ENCODE measurements at regions not wholly inside any gene's neighbourhood (a gene's known extent, or its start where the extent isn't known, plus 50 kb on each side); places are given as distances from the start of the nearest gene placed in this dataset.

DNA sequence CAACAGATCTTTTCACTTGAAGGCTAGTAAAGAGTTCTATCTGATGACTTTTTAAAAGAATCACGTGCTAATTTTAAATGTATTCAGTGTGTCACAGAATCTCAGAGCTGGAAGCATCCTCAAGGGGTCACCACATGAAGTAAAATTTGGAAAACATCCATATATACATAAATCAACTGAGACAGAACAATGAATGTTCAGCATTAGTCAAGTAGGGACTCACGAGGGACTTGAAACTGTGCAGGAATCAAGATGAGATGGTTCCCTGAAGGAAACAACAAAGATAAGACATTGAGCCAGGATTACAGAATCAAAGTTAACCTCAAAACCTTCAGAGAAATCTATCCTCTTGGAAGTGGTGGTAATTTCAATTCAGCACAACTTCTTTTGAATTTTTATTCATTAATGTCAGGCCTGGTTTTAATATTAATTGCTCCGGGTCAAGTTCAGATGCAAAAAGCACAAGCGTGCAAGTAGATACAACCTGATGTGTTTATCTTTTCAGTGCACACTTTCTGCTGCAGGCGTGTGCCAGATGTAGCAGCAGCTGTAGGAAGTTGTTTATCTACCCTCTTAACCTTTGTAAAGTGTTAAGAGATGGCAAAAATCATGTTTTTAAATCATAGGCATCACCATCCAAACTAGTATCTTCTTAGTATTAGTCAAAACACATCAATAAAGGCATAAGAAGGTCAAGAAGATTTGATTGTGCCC is 87.7 kb upstream of the SRD5A3 start:
- H3K36me3 Mint-ChIP-seq (ENCODE audit: low read depth), result no peaks in the 10 kb centered on the region
- H3K27me3 Mint-ChIP-seq (ENCODE audit: low read depth), result no peaks in the 10 kb centered on the region
- H3K27ac Mint-ChIP-seq (ENCODE audit: unreplicated experiment), result no peak overlapping the region
- TF ChIP-seq, protein P1, sequence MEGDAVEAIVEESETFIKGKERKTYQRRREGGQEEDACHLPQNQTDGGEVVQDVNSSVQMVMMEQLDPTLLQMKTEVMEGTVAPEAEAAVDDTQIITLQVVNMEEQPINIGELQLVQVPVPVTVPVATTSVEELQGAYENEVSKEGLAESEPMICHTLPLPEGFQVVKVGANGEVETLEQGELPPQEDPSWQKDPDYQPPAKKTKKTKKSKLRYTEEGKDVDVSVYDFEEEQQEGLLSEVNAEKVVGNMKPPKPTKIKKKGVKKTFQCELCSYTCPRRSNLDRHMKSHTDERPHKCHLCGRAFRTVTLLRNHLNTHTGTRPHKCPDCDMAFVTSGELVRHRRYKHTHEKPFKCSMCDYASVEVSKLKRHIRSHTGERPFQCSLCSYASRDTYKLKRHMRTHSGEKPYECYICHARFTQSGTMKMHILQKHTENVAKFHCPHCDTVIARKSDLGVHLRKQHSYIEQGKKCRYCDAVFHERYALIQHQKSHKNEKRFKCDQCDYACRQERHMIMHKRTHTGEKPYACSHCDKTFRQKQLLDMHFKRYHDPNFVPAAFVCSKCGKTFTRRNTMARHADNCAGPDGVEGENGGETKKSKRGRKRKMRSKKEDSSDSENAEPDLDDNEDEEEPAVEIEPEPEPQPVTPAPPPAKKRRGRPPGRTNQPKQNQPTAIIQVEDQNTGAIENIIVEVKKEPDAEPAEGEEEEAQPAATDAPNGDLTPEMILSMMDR (conservative IDR thresholded peaks at IDR 0.05), result no peak
- peaks cover 6% of the 10 kb centered on the region for H3K4me1 Mint-ChIP-seq
- no peaks in the 10 kb centered on the region for H3K9me3 Mint-ChIP-seq
- DNase-seq (ENCODE audit: low read depth, low spot score), result no peak
- H3K4me3 Mint-ChIP-seq, result no peak overlapping the region

DNA sequence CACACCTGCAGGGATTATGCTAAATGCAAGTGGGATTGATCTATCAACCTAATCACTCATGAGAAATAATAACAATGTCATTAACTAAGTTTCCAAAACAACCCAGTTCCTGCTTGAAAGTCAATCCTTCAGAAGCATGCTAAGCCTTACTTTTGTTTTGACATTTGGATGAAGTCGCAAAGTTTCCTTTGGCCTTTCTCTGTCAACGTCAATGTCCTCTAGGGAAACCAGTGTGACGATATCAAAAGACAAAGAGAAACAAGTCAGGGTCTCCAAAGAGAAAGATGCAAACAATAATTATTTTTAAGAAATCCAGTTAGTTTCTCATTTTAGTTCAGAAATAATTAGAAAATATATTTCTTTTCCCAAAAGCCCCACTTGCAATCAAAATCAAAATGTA is 86.7 kb upstream of the SRD5A3 start:
- H3K27ac Mint-ChIP-seq (ENCODE audit: unreplicated experiment), result no peak overlapping the region
- no peaks in the 10 kb centered on the region for H3K9me3 Mint-ChIP-seq
- H3K4me3 Mint-ChIP-seq, result no peak overlapping the region

DNA sequence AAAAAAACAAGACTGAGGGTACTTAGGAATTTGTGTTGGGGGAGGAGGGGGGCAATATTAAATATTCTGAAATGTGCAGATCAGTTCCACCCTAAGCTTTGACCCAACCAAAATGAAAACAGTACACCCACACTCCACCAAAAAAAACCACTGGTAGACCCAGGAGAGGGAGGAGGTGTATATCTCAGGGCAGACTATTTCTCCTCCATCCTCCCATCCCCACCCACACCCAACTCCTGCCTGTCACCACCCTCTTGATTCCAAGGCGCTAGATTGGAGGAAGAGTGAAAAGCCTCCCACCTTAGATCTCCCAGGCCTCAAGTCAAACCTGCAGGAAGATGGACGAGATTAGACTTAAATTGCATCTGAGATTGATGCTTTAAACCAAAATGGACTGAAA is 76.6 kb upstream of the SRD5A3 start:
- no peaks in the 10 kb centered on the region for H3K36me3 Mint-ChIP-seq (ENCODE audit: low read depth)
- no peaks in the 10 kb centered on the region for H3K9me3 Mint-ChIP-seq
- peaks cover 18% of the 10 kb centered on the region for H3K27me3 Mint-ChIP-seq (ENCODE audit: low read depth)
- no peak for DNase-seq (ENCODE audit: low read depth, low spot score)
- no peak overlapping the region for H3K4me3 Mint-ChIP-seq
- no peaks in the 10 kb centered on the region for H3K4me1 Mint-ChIP-seq
- no peak overlapping the region for H3K27ac Mint-ChIP-seq (ENCODE audit: unreplicated experiment)
- TF ChIP-seq, protein P1 (conservative IDR thresholded peaks at IDR 0.05), result no peak

More for the DNA sequence above, 86.7 kb upstream of the SRD5A3 start:
- no peaks in the 10 kb centered on the region for H3K36me3 Mint-ChIP-seq (ENCODE audit: low read depth)
- TF ChIP-seq, protein P1 (conservative IDR thresholded peaks at IDR 0.05), result no peak
- no peaks in the 10 kb centered on the region for H3K4me1 Mint-ChIP-seq
- DNase-seq (ENCODE audit: low read depth, low spot score), result no peak
- no peaks in the 10 kb centered on the region for H3K27me3 Mint-ChIP-seq (ENCODE audit: low read depth)

DNA sequence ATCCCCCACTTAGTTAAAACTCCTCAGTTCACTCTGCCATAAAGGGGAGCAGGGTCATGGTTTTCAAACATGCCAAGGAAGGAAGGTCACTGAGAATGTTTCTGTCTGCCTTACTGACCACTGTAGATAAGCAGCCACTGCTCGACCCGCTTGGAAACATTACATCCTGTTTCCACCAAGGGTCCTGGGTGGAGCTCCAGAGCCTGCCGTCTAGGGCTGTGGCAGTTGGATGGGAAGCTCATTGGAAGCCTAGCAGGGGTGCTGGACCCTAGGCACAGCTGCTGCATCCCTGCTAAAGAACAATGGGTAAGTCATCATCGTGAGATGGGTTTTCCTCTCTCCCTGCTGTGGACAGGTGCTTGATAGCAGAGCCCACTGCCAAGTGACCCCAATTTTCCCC is 76.0 kb upstream of the SRD5A3 start:
- Mint-ChIP-seq H3K9me3 (no peaks in the 10 kb centered on the region), H3K27me3 (ENCODE audit: low read depth) (peaks cover 23% of the 10 kb centered on the region), H3K4me3 (no peak overlapping the region), H3K4me1 (no peaks in the 10 kb centered on the region), H3K36me3 (ENCODE audit: low read depth) (no peaks in the 10 kb centered on the region), H3K27ac (ENCODE audit: unreplicated experiment) (no peak overlapping the region)
- no peak for DNase-seq (ENCODE audit: low read depth, low spot score)
- TF ChIP-seq, protein P1 (conservative IDR thresholded peaks at IDR 0.05), result no peak

DNA sequence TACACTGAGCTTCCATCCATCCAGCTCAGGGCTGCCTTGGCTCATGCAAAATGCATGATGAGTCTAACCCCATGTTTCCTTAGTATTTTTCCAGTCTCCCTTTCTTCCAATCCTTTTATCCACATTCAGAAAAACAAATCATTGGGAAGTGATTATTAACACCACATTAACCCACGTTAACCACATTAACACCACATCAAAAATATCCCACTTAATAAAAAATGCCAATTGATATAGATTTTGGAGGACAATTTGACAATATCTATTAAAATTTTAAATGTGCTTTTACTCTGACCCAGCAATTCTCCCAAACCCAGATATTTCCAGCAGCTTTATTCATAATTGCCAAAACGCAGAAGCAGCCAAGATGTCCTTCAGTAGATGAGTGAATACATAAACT is 75.6 kb upstream of the SRD5A3 start:
- H3K27ac Mint-ChIP-seq (ENCODE audit: unreplicated experiment), result no peak overlapping the region
- TF ChIP-seq, protein P1 (conservative IDR thresholded peaks at IDR 0.05), result no peak

More for the DNA sequence above, 75.6 kb upstream of the SRD5A3 start:
- Mint-ChIP-seq H3K9me3 (no peaks in the 10 kb centered on the region), H3K4me1 (no peaks in the 10 kb centered on the region), H3K36me3 (ENCODE audit: low read depth) (no peaks in the 10 kb centered on the region), H3K4me3 (no peak overlapping the region), H3K27me3 (ENCODE audit: low read depth) (peaks cover 28% of the 10 kb centered on the region)
- DNase-seq (ENCODE audit: low read depth, low spot score), result no peak

Measured in neural crest cell (in vitro differentiated cells).